ENCODE measurements at regions not wholly inside any gene's neighbourhood (a gene's known extent, or its start where the extent isn't known, plus 50 kb on each side); places are given as distances from the start of the nearest gene placed in this dataset.

DNA sequence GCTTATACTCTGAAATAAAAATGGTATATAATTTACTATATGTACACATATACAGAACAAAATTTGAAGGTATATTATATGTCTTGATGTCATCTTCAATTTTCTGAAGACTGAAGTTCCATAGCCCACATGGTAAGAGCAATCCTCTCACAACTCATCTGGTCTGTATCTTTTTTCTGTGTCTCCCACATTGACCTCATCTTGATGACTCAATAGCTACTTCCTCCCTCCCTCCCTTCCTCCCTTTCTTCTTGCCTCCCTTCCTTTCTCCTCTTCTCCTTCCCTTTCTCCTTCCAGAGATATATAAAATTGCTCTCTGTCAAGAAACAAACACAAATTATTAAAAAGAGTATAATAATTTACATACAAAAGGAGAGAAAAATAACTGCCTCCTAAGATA lies 268.5 kb downstream of the SQOR start:
- POLR2A ChIA-PET: no interaction called here
- Histone ChIP-seq H3K9me3 (ENCODE audit: control extremely low read depth in 1 of 5, control insufficient read depth in 4 of 5, insufficient read depth in 2 of 5, low read depth in 1 of 5, low read length in 4 of 5) (no peaks in the 10 kb centered on the region), H3K4me3 (ENCODE audit: control insufficient read depth in 1 of 7, extremely low read depth in 1 of 7, insufficient read depth in 4 of 7, low read depth in 2 of 7, low read length in 6 of 7) (no peak overlapping the region), H3K4me1 (ENCODE audit: control extremely low read depth in 1 of 4, control insufficient read depth in 4 of 4, insufficient read depth in 4 of 4, low read length in 3 of 4) (no peaks in the 10 kb centered on the region), H3K27ac (ENCODE audit: insufficient read depth in 1 of 2, low read depth in 1 of 2, low read length in 2 of 2, poor library complexity in 1 of 2, severe bottlenecking in 2 of 2) (no peak overlapping the region), H3K27me3 (replicated peaks in 2 of 5; ENCODE audit: control insufficient read depth in 4 of 5, insufficient read depth in 5 of 5, low read length in 4 of 5) (no peaks in the 10 kb centered on the region), H3K36me3 (ENCODE audit: control insufficient read depth in 4 of 4, insufficient read depth in 4 of 4, low read length in 3 of 4) (no peaks in the 10 kb centered on the region)
- no peak for DNase-seq
- CTCF ChIA-PET: no interaction called here

GRCh38 chr15:45904019-45904418 lies 269.2 kb downstream of the SQOR start:
- CTCF ChIA-PET: no interaction called here
- no peaks in the 10 kb centered on the region for H3K27me3 ChIP-seq (replicated peaks in 2 of 5; ENCODE audit: control insufficient read depth in 4 of 5, insufficient read depth in 5 of 5, low read length in 4 of 5)
- H3K9me3 ChIP-seq (ENCODE audit: control extremely low read depth in 1 of 5, control insufficient read depth in 4 of 5, insufficient read depth in 2 of 5, low read depth in 1 of 5, low read length in 4 of 5): peaks cover 0 to 1% (median 0%) of the 10 kb centered on the region in 5 experiments
- H3K4me3 ChIP-seq (ENCODE audit: control insufficient read depth in 1 of 7, extremely low read depth in 1 of 7, insufficient read depth in 4 of 7, low read depth in 2 of 7, low read length in 6 of 7): no peak overlapping the region
- 100% methylated on average over 2 of the region's 3 CpGs for WGBS (ENCODE audit: insufficient coverage)
- no peak overlapping the region for H3K27ac ChIP-seq (ENCODE audit: insufficient read depth in 1 of 2, low read depth in 1 of 2, low read length in 2 of 2, poor library complexity in 1 of 2, severe bottlenecking in 2 of 2)
- H3K36me3 ChIP-seq (ENCODE audit: control insufficient read depth in 4 of 4, insufficient read depth in 4 of 4, low read length in 3 of 4): no peaks in the 10 kb centered on the region
- POLR2A ChIA-PET: no interaction called here
- no peak for DNase-seq
- no peaks in the 10 kb centered on the region for H3K4me1 ChIP-seq (ENCODE audit: control extremely low read depth in 1 of 4, control insufficient read depth in 4 of 4, insufficient read depth in 4 of 4, low read length in 3 of 4)

DNA sequence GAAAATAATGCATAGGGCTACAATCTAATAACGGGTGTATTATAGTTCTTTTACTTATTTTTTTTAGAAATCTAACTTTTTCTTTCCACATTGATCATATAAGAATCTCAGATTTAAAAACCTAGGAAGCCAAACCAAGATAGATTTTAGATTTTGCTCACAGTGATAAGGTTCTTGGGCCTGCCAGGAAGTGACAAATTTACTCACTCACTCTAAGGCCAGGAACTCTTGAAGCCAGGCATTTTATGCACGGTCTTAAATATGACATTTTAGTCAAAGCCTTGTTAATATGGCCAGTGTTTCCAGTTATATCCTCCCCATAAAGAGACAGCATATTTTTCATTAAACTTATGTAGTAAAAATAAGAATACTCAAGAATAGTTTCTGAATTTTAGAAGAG lies 271.4 kb downstream of the SQOR start:
- ChIA-PET POLR2A (no interaction called here), CTCF (no interaction called here)
- peaks cover 0 to 1% (median 0%) of the 10 kb centered on the region in 5 experiments for H3K9me3 ChIP-seq (ENCODE audit: control extremely low read depth in 1 of 5, control insufficient read depth in 4 of 5, insufficient read depth in 2 of 5, low read depth in 1 of 5, low read length in 4 of 5)
- no peak overlapping the region for H3K4me3 ChIP-seq (ENCODE audit: control insufficient read depth in 1 of 7, extremely low read depth in 1 of 7, insufficient read depth in 4 of 7, low read depth in 2 of 7, low read length in 6 of 7)
- no CpG with 5 or more reads among the region's 2 CpGs for WGBS (ENCODE audit: insufficient coverage)
- H3K36me3 ChIP-seq (ENCODE audit: control insufficient read depth in 4 of 4, insufficient read depth in 4 of 4, low read length in 3 of 4): no peaks in the 10 kb centered on the region
- DNase-seq: no peak
- no peak overlapping the region for H3K27ac ChIP-seq (ENCODE audit: insufficient read depth in 1 of 2, low read depth in 1 of 2, low read length in 2 of 2, poor library complexity in 1 of 2, severe bottlenecking in 2 of 2)
- H3K27me3 ChIP-seq (replicated peaks in 2 of 5; ENCODE audit: control insufficient read depth in 4 of 5, insufficient read depth in 5 of 5, low read length in 4 of 5): no peaks in the 10 kb centered on the region
- H3K4me1 ChIP-seq (ENCODE audit: control extremely low read depth in 1 of 4, control insufficient read depth in 4 of 4, insufficient read depth in 4 of 4, low read length in 3 of 4): no peaks in the 10 kb centered on the region

- Histone ChIP-seq H3K27me3 (replicated peaks in 2 of 5; ENCODE audit: control insufficient read depth in 4 of 5, insufficient read depth in 5 of 5, low read length in 4 of 5) (no peaks in the 10 kb centered on the region), H3K36me3 (ENCODE audit: control insufficient read depth in 4 of 4, insufficient read depth in 4 of 4, low read length in 3 of 4) (no peaks in the 10 kb centered on the region), H3K4me3 (ENCODE audit: control insufficient read depth in 1 of 7, extremely low read depth in 1 of 7, insufficient read depth in 4 of 7, low read depth in 2 of 7, low read length in 6 of 7) (no peak overlapping the region), H3K9me3 (ENCODE audit: control extremely low read depth in 1 of 5, control insufficient read depth in 4 of 5, insufficient read depth in 2 of 5, low read depth in 1 of 5, low read length in 4 of 5) (peaks cover 0 to 1% (median 0%) of the 10 kb centered on the region in 5 experiments), H3K4me1 (ENCODE audit: control extremely low read depth in 1 of 4, control insufficient read depth in 4 of 4, insufficient read depth in 4 of 4, low read length in 3 of 4) (no peaks in the 10 kb centered on the region), H3K27ac (ENCODE audit: insufficient read depth in 1 of 2, low read depth in 1 of 2, low read length in 2 of 2, poor library complexity in 1 of 2, severe bottlenecking in 2 of 2) (no peak overlapping the region)
- DNase-seq: no peak
- 100% methylated on average over 1 of the region's 3 CpGs for WGBS (ENCODE audit: insufficient coverage)
- ChIA-PET POLR2A (no interaction called here), CTCF (no interaction called here)
Measured at GRCh38 chr15:45910671-45911070, 275.8 kb downstream of the SQOR start.

DNA sequence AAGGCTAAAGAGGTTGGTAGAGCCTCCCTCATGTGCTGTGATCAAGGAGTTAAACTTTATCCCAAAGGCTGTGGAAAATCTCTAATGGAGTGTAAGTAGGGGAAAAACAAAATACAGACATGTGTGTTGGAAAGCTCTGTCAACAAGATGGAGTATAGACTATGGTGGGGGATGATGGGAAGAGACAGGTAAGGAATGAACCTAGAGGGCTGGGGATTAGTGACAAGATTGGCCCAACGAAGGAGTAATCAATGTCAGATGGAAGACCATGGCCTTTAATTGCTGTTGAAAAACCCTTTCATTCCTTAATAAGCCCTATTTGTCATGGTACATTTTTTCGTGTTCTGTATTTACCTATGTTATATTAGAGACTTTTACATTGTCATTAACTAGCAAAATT lies 278.6 kb downstream of the SQOR start:
- Histone ChIP-seq H3K9me3 (ENCODE audit: control extremely low read depth in 1 of 5, control insufficient read depth in 4 of 5, insufficient read depth in 2 of 5, low read depth in 1 of 5, low read length in 4 of 5) (peaks cover 0 to 2% (median 0%) of the 10 kb centered on the region in 5 experiments), H3K4me3 (ENCODE audit: control insufficient read depth in 1 of 7, extremely low read depth in 1 of 7, insufficient read depth in 4 of 7, low read depth in 2 of 7, low read length in 6 of 7) (no peak overlapping the region), H3K4me1 (ENCODE audit: control extremely low read depth in 1 of 4, control insufficient read depth in 4 of 4, insufficient read depth in 4 of 4, low read length in 3 of 4) (no peaks in the 10 kb centered on the region), H3K27me3 (replicated peaks in 2 of 5; ENCODE audit: control insufficient read depth in 4 of 5, insufficient read depth in 5 of 5, low read length in 4 of 5) (no peaks in the 10 kb centered on the region), H3K27ac (ENCODE audit: insufficient read depth in 1 of 2, low read depth in 1 of 2, low read length in 2 of 2, poor library complexity in 1 of 2, severe bottlenecking in 2 of 2) (no peak overlapping the region), H3K36me3 (ENCODE audit: control insufficient read depth in 4 of 4, insufficient read depth in 4 of 4, low read length in 3 of 4) (no peaks in the 10 kb centered on the region)
- CTCF ChIA-PET: no interaction called here
- POLR2A ChIA-PET: no interaction called here
- DNase-seq: no peak
- WGBS (ENCODE audit: insufficient coverage): no CpG with 5 or more reads among the region's 2 CpGs

DNA sequence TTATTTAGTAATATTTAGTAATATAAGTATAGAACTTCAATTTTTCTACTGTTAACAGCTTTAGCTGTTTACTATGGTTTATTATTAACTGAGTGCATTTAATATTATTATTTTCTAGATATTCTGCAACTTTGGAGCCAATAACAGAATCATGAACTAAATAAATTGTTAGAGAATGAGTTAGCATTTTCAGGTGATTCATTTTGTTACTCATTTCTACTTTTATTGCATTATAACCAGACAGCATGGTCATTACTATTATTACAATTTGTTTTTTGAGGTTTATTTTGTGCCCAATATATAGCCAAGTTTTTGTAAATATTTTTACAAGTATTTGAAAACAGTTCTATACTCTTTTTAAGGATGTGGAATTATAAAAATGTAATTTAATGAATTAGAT lies 279.6 kb downstream of the SQOR start:
- Histone ChIP-seq H3K4me1 (ENCODE audit: control extremely low read depth in 1 of 4, control insufficient read depth in 4 of 4, insufficient read depth in 4 of 4, low read length in 3 of 4) (no peaks in the 10 kb centered on the region), H3K4me3 (ENCODE audit: control insufficient read depth in 1 of 7, extremely low read depth in 1 of 7, insufficient read depth in 4 of 7, low read depth in 2 of 7, low read length in 6 of 7) (no peak overlapping the region), H3K9me3 (ENCODE audit: control extremely low read depth in 1 of 5, control insufficient read depth in 4 of 5, insufficient read depth in 2 of 5, low read depth in 1 of 5, low read length in 4 of 5) (peaks cover 0 to 2% (median 0%) of the 10 kb centered on the region in 5 experiments), H3K27me3 (replicated peaks in 2 of 5; ENCODE audit: control insufficient read depth in 4 of 5, insufficient read depth in 5 of 5, low read length in 4 of 5) (no peaks in the 10 kb centered on the region), H3K36me3 (ENCODE audit: control insufficient read depth in 4 of 4, insufficient read depth in 4 of 4, low read length in 3 of 4) (no peaks in the 10 kb centered on the region), H3K27ac (ENCODE audit: insufficient read depth in 1 of 2, low read depth in 1 of 2, low read length in 2 of 2, poor library complexity in 1 of 2, severe bottlenecking in 2 of 2) (no peak overlapping the region)
- DNase-seq: no peak
- CTCF ChIA-PET: no interaction called here
- POLR2A ChIA-PET: no interaction called here

GRCh38 chr15:45918839-45919238 lies 284.0 kb downstream of the SQOR start:
- Histone ChIP-seq H3K27me3 (replicated peaks in 2 of 5; ENCODE audit: control insufficient read depth in 4 of 5, insufficient read depth in 5 of 5, low read length in 4 of 5) (no peaks in the 10 kb centered on the region), H3K4me3 (ENCODE audit: control insufficient read depth in 1 of 7, extremely low read depth in 1 of 7, insufficient read depth in 4 of 7, low read depth in 2 of 7, low read length in 6 of 7) (no peak overlapping the region), H3K9me3 (ENCODE audit: control extremely low read depth in 1 of 5, control insufficient read depth in 4 of 5, insufficient read depth in 2 of 5, low read depth in 1 of 5, low read length in 4 of 5) (peaks cover 0 to 2% (median 0%) of the 10 kb centered on the region in 5 experiments), H3K4me1 (ENCODE audit: control extremely low read depth in 1 of 4, control insufficient read depth in 4 of 4, insufficient read depth in 4 of 4, low read length in 3 of 4) (no peaks in the 10 kb centered on the region), H3K27ac (ENCODE audit: insufficient read depth in 1 of 2, low read depth in 1 of 2, low read length in 2 of 2, poor library complexity in 1 of 2, severe bottlenecking in 2 of 2) (no peak overlapping the region), H3K36me3 (ENCODE audit: control insufficient read depth in 4 of 4, insufficient read depth in 4 of 4, low read length in 3 of 4) (no peaks in the 10 kb centered on the region)
- no peak for DNase-seq
- ChIA-PET POLR2A (no interaction called here), CTCF (no interaction called here)
- 55% methylated on average over 2 of the region's 2 CpGs for WGBS (ENCODE audit: insufficient coverage)

- CTCF ChIA-PET: no interaction called here
- no peak for DNase-seq
Measured at GRCh38 chr15:45919806-45920205, 285.0 kb downstream of the SQOR start.

More at GRCh38 chr15:45919806-45920205, 285.0 kb downstream of the SQOR start:
- Histone ChIP-seq H3K4me3 (ENCODE audit: control insufficient read depth in 1 of 7, extremely low read depth in 1 of 7, insufficient read depth in 4 of 7, low read depth in 2 of 7, low read length in 6 of 7) (no peak overlapping the region), H3K9me3 (ENCODE audit: control extremely low read depth in 1 of 5, control insufficient read depth in 4 of 5, insufficient read depth in 2 of 5, low read depth in 1 of 5, low read length in 4 of 5) (peaks cover 0 to 2% (median 0%) of the 10 kb centered on the region in 5 experiments), H3K27me3 (replicated peaks in 2 of 5; ENCODE audit: control insufficient read depth in 4 of 5, insufficient read depth in 5 of 5, low read length in 4 of 5) (no peaks in the 10 kb centered on the region), H3K4me1 (ENCODE audit: control extremely low read depth in 1 of 4, control insufficient read depth in 4 of 4, insufficient read depth in 4 of 4, low read length in 3 of 4) (no peaks in the 10 kb centered on the region), H3K36me3 (ENCODE audit: control insufficient read depth in 4 of 4, insufficient read depth in 4 of 4, low read length in 3 of 4) (no peaks in the 10 kb centered on the region), H3K27ac (ENCODE audit: insufficient read depth in 1 of 2, low read depth in 1 of 2, low read length in 2 of 2, poor library complexity in 1 of 2, severe bottlenecking in 2 of 2) (no peak overlapping the region)
- POLR2A ChIA-PET: no interaction called here
- WGBS (ENCODE audit: insufficient coverage): no CpG with 5 or more reads among the region's 6 CpGs

All from common myeloid progenitor, CD34-positive (primary cell).